Smooth muscle cell (in vitro differentiated cells): ENCODE measurements at regions not wholly inside any gene's neighbourhood (a gene's known extent, or its start where the extent isn't known, plus 50 kb on each side); places are given as distances from the start of the nearest gene placed in this dataset.

Experiments
- DNase-seq: peaks from one replicate; lab custom pipeline; 2025; ENCODE audit not compliant: unreplicated experiment; lab: John Stamatoyannopoulos, UW
- H2AFZ ChIP-seq: fragments of 200-600 bp; sonication (generic); 2 replicates; pipeline ENCODE4 v1.6.0; 2016; ENCODE audit warnings: antibody characterized with exemption, low read depth, mild to moderate bottlenecking
- H3F3A ChIP-seq: fragments of 200-600 bp; sonication (generic); 2 replicates; pipeline ENCODE4 v1.6.0; 2017; ENCODE audit warnings: antibody characterized with exemption, low read depth
- H3K27ac ChIP-seq: fragments of 200-600 bp; sonication (generic); 2 replicates; pipeline ENCODE4 v1.5.1; 2016; ENCODE audit warnings: low read depth, mild to moderate bottlenecking
- H3K27me3 ChIP-seq: fragments of 200-600 bp; sonication (generic); 2 replicates; pipeline ENCODE4 v1.6.1; 2016; ENCODE audit warnings: low read depth, mild to moderate bottlenecking
- H3K36me3 ChIP-seq: fragments of 200-600 bp; sonication (generic); 2 replicates; pipeline ENCODE4 v1.5.1; 2016; ENCODE audit warnings: low read depth
- H3K4me1 ChIP-seq: fragments of 200-600 bp; sonication (generic); 2 replicates; pipeline ENCODE4 v1.5.1; 2016; ENCODE audit warnings: low read depth
- H3K4me2 ChIP-seq: fragments of 200-600 bp; sonication (generic); 2 replicates; pipeline ENCODE4 v1.6.0; 2016; ENCODE audit warnings: mild to moderate bottlenecking
- H3K4me3 ChIP-seq: fragments of 200-600 bp; sonication (generic); 2 replicates; pipeline ENCODE4 v1.5.1; 2016; ENCODE audit warnings: mild to moderate bottlenecking
- H3K79me2 ChIP-seq: fragments of 200-600 bp; sonication (generic); 2 replicates; pipeline ENCODE4 v1.6.0; 2016; ENCODE audit warnings: low read depth, mild to moderate bottlenecking
- H3K9ac ChIP-seq: fragments of 200-600 bp; sonication (generic); 2 replicates; pipeline ENCODE4 v1.6.0; 2016; ENCODE audit warnings: low read depth
- H3K9me3 ChIP-seq: fragments of 200-600 bp; sonication (generic); replicated peaks from 2 replicates; pipeline ENCODE4 v1.5.1; 2016; ENCODE audit warnings: low read depth
- H4K20me1 ChIP-seq: fragments of 200-600 bp; sonication (generic); 2 replicates; pipeline ENCODE4 v1.6.0; 2016; ENCODE audit warnings: low read depth
- whole genome bisulfite sequencing: methylation state at CpG from one replicate; pipeline ENCODE4 v1.1.7; 2016; ENCODE audit warnings: low lambda C conversion rate; 5-methylcytosine and 5-hydroxymethylcytosine counted together
- TF ChIP-seq, protein P1 (sequence below): fragments of 200-600 bp; sonication (generic); IDR thresholded peaks from 2 replicates; pipeline ENCODE4 v1.5.1; 2017; ENCODE audit warnings: borderline replicate concordance, mild to moderate bottlenecking, antibody characterized with exemption; ENCODE audit not compliant: insufficient read depth, poor library complexity, severe bottlenecking

DNA sequence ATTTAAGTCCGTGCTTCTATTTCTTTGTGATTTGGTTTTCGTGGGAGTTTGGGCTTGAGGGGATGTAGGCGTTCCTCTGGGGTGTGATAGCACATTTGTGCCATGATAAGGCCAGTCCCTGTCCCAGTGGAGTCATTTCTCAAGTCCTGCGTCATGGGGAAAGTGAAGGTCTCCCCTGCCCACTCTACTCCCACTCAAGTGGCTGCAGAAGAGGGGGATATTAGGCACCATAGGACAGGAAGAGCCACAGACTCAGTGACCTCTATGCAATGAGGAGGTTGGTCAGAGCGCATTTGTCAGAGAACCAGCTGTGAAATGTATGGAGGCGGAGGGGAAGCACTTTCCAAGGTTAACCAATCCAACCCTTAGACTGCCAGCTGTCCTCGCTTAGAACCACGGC, 51.9 kb upstream of the EDN1 start:
- Histone ChIP-seq H3F3A (no peaks in the 10 kb centered on the region), H2AFZ (no peak overlapping the region), H3K27ac (no peak overlapping the region), H3K27me3 (no peaks in the 10 kb centered on the region), H3K9me3 (no peaks in the 10 kb centered on the region), H4K20me1 (no peaks in the 10 kb centered on the region), H3K4me2 (no peak overlapping the region), H3K9ac (no peak overlapping the region), H3K4me1 (peaks cover 13% of the 10 kb centered on the region), H3K4me3 (no peak overlapping the region), H3K79me2 (no peaks in the 10 kb centered on the region), H3K36me3 (no peaks in the 10 kb centered on the region)
- TF ChIP-seq, protein P1, sequence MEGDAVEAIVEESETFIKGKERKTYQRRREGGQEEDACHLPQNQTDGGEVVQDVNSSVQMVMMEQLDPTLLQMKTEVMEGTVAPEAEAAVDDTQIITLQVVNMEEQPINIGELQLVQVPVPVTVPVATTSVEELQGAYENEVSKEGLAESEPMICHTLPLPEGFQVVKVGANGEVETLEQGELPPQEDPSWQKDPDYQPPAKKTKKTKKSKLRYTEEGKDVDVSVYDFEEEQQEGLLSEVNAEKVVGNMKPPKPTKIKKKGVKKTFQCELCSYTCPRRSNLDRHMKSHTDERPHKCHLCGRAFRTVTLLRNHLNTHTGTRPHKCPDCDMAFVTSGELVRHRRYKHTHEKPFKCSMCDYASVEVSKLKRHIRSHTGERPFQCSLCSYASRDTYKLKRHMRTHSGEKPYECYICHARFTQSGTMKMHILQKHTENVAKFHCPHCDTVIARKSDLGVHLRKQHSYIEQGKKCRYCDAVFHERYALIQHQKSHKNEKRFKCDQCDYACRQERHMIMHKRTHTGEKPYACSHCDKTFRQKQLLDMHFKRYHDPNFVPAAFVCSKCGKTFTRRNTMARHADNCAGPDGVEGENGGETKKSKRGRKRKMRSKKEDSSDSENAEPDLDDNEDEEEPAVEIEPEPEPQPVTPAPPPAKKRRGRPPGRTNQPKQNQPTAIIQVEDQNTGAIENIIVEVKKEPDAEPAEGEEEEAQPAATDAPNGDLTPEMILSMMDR: no peak
- DNase-seq: no peak
- WGBS: 85% methylated on average over 8 of the region's 8 CpGs
